ENCODE measurements at regions not wholly inside any gene's neighbourhood (a gene's known extent, or its start where the extent isn't known, plus 50 kb on each side); places are given as distances from the start of the nearest gene placed in this dataset.

DNA sequence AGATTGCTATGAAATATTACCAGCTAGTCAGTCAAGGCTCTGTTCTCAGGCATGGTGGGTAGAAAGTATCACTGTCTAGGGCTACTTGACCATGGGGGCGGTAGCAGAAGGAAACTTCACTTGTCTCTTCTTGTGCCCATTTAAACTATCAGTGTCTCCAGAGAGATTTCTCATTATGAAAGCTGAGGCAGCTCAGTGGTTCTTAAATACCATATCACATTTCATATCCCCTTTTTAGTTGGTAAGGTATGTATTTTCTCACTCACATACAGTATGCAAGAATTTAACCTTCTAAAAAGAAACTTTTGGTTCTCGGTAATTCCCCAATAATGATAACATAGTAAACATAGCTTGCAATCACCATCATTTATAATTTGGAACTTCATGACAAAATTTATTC lies 1180.0 kb upstream of the TENM4 start:
- TF ChIP-seq POLR2A (IDR thresholded peaks at IDR 0.05) (no peak), POLR2AphosphoS5 (IDR thresholded peaks at IDR 0.05) (no peak), EP300 (IDR thresholded peaks at IDR 0.05) (no peak)
- TF ChIP-seq, protein P1, sequence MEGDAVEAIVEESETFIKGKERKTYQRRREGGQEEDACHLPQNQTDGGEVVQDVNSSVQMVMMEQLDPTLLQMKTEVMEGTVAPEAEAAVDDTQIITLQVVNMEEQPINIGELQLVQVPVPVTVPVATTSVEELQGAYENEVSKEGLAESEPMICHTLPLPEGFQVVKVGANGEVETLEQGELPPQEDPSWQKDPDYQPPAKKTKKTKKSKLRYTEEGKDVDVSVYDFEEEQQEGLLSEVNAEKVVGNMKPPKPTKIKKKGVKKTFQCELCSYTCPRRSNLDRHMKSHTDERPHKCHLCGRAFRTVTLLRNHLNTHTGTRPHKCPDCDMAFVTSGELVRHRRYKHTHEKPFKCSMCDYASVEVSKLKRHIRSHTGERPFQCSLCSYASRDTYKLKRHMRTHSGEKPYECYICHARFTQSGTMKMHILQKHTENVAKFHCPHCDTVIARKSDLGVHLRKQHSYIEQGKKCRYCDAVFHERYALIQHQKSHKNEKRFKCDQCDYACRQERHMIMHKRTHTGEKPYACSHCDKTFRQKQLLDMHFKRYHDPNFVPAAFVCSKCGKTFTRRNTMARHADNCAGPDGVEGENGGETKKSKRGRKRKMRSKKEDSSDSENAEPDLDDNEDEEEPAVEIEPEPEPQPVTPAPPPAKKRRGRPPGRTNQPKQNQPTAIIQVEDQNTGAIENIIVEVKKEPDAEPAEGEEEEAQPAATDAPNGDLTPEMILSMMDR (IDR thresholded peaks at IDR 0.05), result no peak

All from sigmoid colon (tissue), 4 donors.